Loucy (cell line): ENCODE measurements at regions not wholly inside any gene's neighbourhood (a gene's known extent, or its start where the extent isn't known, plus 50 kb on each side); places are given as distances from the start of the nearest gene placed in this dataset.
"Not testable (repeated sequence)": the region's sequence is repeated elsewhere in the genome, so short reads cannot be mapped to it uniquely, and the experiment has no call there.

Source experiments
- H2AFZ ChIP-seq: fragments of 200-600 bp; sonication (generic); 2 replicates; pipeline ENCODE4 v1.6.0; 2016; ENCODE audit warnings: antibody characterized with exemption, mild to moderate bottlenecking, low read length, moderate library complexity
- H3F3A ChIP-seq: fragments of 200-600 bp; 2 replicates; pipeline ENCODE4 v1.6.0; 2016; ENCODE audit warnings: antibody characterized with exemption, low read depth, mild to moderate bottlenecking
- H3K27me3 ChIP-seq: fragments of 200-600 bp; sonication (generic); 2 replicates; pipeline ENCODE4 v1.6.1; 2014; ENCODE audit warnings: low read length, mild to moderate bottlenecking; ENCODE audit not compliant: insufficient read depth, poor library complexity, severe bottlenecking
- H3K36me3 ChIP-seq: fragments of 200-600 bp; sonication (generic); 2 replicates; pipeline ENCODE4 v1.6.1; 2016; ENCODE audit warnings: low read length; ENCODE audit not compliant: insufficient read depth
- H3K4me1 ChIP-seq: fragments of 200-600 bp; sonication (generic); 2 replicates; pipeline ENCODE4 v1.5.1; 2014; ENCODE audit warnings: low read length, mild to moderate bottlenecking; ENCODE audit not compliant: insufficient read depth, poor library complexity, severe bottlenecking
- H3K4me2 ChIP-seq: fragments of 200-600 bp; sonication (generic); 2 replicates; pipeline ENCODE4 v1.6.0; 2014; ENCODE audit warnings: antibody characterized with exemption, low read length, low read depth, mild to moderate bottlenecking; ENCODE audit not compliant: poor library complexity, severe bottlenecking
- H3K4me3 ChIP-seq: fragments of 200-600 bp; sonication (generic); 2 replicates; pipeline ENCODE4 v1.5.1; 2014; ENCODE audit warnings: low read length, mild to moderate bottlenecking, mixed read lengths; ENCODE audit not compliant: poor library complexity, severe bottlenecking
- H3K79me2 ChIP-seq: fragments of 200-600 bp; sonication (generic); 2 replicates; pipeline ENCODE4 v1.6.1; 2014; ENCODE audit warnings: low read length; ENCODE audit not compliant: insufficient read depth
- H3K9ac ChIP-seq: fragments of 200-600 bp; sonication (generic); 2 replicates; pipeline ENCODE4 v1.6.0; 2014; ENCODE audit warnings: mild to moderate bottlenecking, low read depth, low read length, moderate library complexity; ENCODE audit not compliant: poor library complexity, severe bottlenecking
- H3K9me2 ChIP-seq: fragments of 200-600 bp; sonication (generic); replicated peaks from 2 replicates; pipeline ENCODE4 v1.6.1; 2016; ENCODE audit warnings: low read depth, low read length, mixed read lengths
- H3K9me3 ChIP-seq: fragments of 200-600 bp; sonication (generic); 2 replicates; pipeline ENCODE4 v1.6.1; 2014; ENCODE audit warnings: mild to moderate bottlenecking, antibody characterized with exemption, low read length, low read depth; ENCODE audit not compliant: insufficient read depth
- H4K20me1 ChIP-seq: fragments of 200-600 bp; sonication (generic); 2 replicates; pipeline ENCODE4 v1.6.0; 2014; ENCODE audit warnings: antibody characterized with exemption, low read length, mild to moderate bottlenecking; ENCODE audit not compliant: insufficient read depth, poor library complexity, severe bottlenecking
- EZH2phosphoT487 ChIP-seq: fragments of 200-600 bp; IDR thresholded peaks from 2 replicates; pipeline ENCODE4 v1.6.1; 2018; ENCODE audit warnings: antibody characterized with exemption, mild to moderate bottlenecking, moderate library complexity, borderline replicate concordance
- TF ChIP-seq, protein P1 (sequence below): fragments of 200-600 bp; sonication (generic); conservative IDR thresholded peaks from 2 replicates; pipeline ENCODE4 v1.5.1; 2014; ENCODE audit warnings: mild to moderate bottlenecking, antibody characterized with exemption, low read length

DNA sequence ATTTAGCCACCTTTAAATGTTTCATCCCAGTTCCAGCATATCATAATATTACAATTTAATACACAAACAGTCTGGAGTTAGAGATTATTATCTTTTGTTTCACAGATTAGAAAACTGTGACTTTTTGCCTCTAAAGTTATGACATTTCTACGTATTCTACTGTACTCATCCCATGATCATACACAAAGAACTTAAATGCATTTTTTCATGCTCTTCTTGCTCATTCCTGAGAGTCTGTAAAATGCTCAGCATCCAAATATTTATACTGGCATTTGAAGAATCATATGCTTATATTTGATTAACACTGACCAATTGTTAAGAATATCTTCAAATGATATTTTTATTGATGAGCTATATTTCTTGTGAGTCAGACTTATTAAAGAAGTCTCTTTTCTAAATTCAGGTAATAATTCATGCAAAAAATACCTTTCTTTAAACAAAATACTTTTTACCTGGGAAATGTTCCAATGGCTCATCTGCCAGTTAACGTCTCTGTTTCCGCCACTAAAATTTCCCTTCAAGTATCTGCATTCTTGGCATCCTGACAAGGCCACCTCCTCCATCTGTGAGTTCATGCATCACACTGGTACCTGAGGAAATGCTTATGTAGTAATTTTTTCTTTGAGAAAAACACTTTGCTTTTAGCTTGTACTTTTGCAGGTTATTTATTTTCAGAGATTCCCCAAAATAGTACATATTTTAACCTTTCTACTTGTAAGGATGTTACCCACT is 139.6 kb upstream of the RASA1 start:
- Histone ChIP-seq H3K79me2 (no peaks in the 10 kb centered on the region), H3K4me3 (no peak overlapping the region), H2AFZ (no peak overlapping the region), H3K9ac (no peak overlapping the region), H4K20me1 (no peaks in the 10 kb centered on the region), H3K27me3 (no peaks in the 10 kb centered on the region), H3K36me3 (no peaks in the 10 kb centered on the region), H3K9me3 (no peaks in the 10 kb centered on the region), H3K4me2 (no peak overlapping the region), H3F3A (no peaks in the 10 kb centered on the region), H3K9me2 (no peaks in the 10 kb centered on the region), H3K4me1 (peaks cover 20% of the 10 kb centered on the region)
- TF ChIP-seq EZH2phosphoT487, result no peak
- TF ChIP-seq, protein P1, sequence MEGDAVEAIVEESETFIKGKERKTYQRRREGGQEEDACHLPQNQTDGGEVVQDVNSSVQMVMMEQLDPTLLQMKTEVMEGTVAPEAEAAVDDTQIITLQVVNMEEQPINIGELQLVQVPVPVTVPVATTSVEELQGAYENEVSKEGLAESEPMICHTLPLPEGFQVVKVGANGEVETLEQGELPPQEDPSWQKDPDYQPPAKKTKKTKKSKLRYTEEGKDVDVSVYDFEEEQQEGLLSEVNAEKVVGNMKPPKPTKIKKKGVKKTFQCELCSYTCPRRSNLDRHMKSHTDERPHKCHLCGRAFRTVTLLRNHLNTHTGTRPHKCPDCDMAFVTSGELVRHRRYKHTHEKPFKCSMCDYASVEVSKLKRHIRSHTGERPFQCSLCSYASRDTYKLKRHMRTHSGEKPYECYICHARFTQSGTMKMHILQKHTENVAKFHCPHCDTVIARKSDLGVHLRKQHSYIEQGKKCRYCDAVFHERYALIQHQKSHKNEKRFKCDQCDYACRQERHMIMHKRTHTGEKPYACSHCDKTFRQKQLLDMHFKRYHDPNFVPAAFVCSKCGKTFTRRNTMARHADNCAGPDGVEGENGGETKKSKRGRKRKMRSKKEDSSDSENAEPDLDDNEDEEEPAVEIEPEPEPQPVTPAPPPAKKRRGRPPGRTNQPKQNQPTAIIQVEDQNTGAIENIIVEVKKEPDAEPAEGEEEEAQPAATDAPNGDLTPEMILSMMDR, result no peak

DNA sequence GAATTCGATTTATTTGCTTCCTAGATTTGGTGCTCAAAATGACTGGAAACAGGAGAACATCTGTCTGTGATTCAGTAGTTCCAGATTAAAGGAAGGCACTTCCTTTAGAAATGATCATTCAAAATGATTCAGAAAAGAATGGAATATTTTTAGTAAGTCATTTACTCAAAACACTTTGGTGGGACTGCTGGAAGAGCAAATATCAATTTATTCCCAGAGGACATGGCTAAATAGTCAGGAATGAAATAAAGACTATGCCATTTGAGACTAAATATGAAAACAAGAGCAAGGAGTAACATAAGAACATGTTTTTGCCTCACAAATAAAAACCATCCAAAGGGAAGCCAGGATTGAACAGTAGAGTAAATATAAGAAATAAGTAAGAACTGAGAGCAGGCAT is 138.6 kb upstream of the RASA1 start:
- H3K4me3 ChIP-seq, result no peak overlapping the region
- no peaks in the 10 kb centered on the region for H3F3A ChIP-seq
- H3K79me2 ChIP-seq, result no peaks in the 10 kb centered on the region
- no peak overlapping the region for H3K9ac ChIP-seq
- no peak overlapping the region for H3K4me2 ChIP-seq
- H3K9me3 ChIP-seq, result no peaks in the 10 kb centered on the region
- no peaks in the 10 kb centered on the region for H3K27me3 ChIP-seq
- H4K20me1 ChIP-seq, result no peaks in the 10 kb centered on the region
- H3K9me2 ChIP-seq, result no peaks in the 10 kb centered on the region
- TF ChIP-seq, protein P1, result no peak
- no peak for TF ChIP-seq EZH2phosphoT487
- peaks cover 18% of the 10 kb centered on the region for H3K4me1 ChIP-seq
- H3K36me3 ChIP-seq, result no peaks in the 10 kb centered on the region
- no peak overlapping the region for H2AFZ ChIP-seq

DNA sequence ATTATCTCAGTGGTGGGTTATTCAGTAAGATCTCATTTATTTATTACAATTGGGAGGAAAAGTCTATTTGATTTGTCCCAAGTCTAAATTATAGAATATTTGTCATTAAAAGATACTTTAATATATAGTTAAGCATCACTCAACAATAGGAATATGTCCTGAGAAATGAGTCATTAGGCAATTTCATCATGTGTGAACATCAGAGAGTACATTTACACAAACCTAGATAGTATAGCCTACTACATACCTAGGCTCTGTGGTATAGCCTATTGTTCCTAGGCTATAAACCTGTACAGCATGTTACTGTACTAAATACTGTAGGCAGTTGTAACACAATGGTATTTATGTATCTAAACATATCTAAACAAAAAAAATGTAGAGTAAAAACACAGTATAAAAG is 135.0 kb upstream of the RASA1 start:
- no peak overlapping the region for H3K4me2 ChIP-seq
- H2AFZ ChIP-seq, result no peak overlapping the region
- H3K9ac ChIP-seq, result no peak overlapping the region
- H3K36me3 ChIP-seq, result no peaks in the 10 kb centered on the region
- no peaks in the 10 kb centered on the region for H3K9me3 ChIP-seq
- no peaks in the 10 kb centered on the region for H3K9me2 ChIP-seq
- no peaks in the 10 kb centered on the region for H3K79me2 ChIP-seq
- TF ChIP-seq EZH2phosphoT487, result no peak
- TF ChIP-seq, protein P1, result no peak
- no peaks in the 10 kb centered on the region for H3F3A ChIP-seq
- no peak overlapping the region for H3K4me3 ChIP-seq
- no peaks in the 10 kb centered on the region for H4K20me1 ChIP-seq
- H3K4me1 ChIP-seq, result peaks cover 4% of the 10 kb centered on the region
- no peaks in the 10 kb centered on the region for H3K27me3 ChIP-seq

DNA sequence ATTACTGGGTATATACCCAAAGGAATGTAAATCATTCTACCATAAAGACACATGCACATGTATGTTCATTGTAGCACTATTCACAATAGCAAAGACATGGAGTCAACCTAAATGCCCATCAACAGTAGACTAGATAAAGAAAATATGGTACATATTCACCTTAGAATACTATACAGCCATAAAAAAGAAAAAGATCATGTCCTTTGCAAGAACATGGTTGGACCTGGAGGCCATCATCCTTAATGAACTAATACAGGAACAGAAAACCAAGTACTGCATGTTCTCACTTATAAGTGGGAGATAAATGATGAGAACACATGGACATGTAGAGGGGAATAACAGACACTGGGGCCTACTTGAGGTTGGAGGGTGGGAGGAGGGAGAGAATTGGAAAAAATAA is 133.2 kb upstream of the RASA1 start:
- H3K4me1 ChIP-seq, H3K27me3 ChIP-seq, H3K79me2 ChIP-seq, H2AFZ ChIP-seq, H3K9ac ChIP-seq, H4K20me1 ChIP-seq, H3K4me2 ChIP-seq, H3K36me3 ChIP-seq, H3K9me2 ChIP-seq, H3K9me3 ChIP-seq, H3K4me3 ChIP-seq, H3F3A ChIP-seq: not testable (repeated sequence)
